ENCODE measurements at regions not wholly inside any gene's neighbourhood (a gene's known extent, or its start where the extent isn't known, plus 50 kb on each side); places are given as distances from the start of the nearest gene placed in this dataset.
"Not testable (repeated sequence)": the region's sequence is repeated elsewhere in the genome, so short reads cannot be mapped to it uniquely, and the experiment has no call there.

GRCh38 chr7:93799750-93800357, 90.7 kb downstream of the TFPI2 start:
- no peaks in the 10 kb centered on the region for H3K4me1 ChIP-seq (ENCODE audit: insufficient read depth, low read length)
- TF ChIP-seq KLF15 (CRISPR knock-in tag; IDR thresholded peaks at IDR 0.05; ENCODE audit: borderline replicate concordance), result no peak
- peak; percentile 23; the same call in 1 of the 2 replicates for TF ChIP-seq CTCF (CRISPR knock-in tag; IDR thresholded peaks at IDR 0.05)
- peak; percentile 44 for TF ChIP-seq STAG1 (CRISPR knock-in tag; IDR thresholded peaks at IDR 0.05)
- no peaks in the 10 kb centered on the region for H3K36me3 ChIP-seq (replicated peaks in 1 of 2; ENCODE audit: control insufficient read depth in 1 of 2, insufficient read depth in 2 of 2, low read length in 2 of 2)
- H3K79me2 ChIP-seq (ENCODE audit: insufficient read depth, low read length), result no peaks in the 10 kb centered on the region
- H3K4me2 ChIP-seq (ENCODE audit: low read depth, low read length), result no peak overlapping the region
- H3K27ac ChIP-seq (ENCODE audit: extremely low read length, insufficient read depth, low read length), result no peak overlapping the region
- no peak for DNase-seq (ENCODE audit: low spot score)
- H3K27me3 ChIP-seq (ENCODE audit: control insufficient read depth in 1 of 2, insufficient read depth in 2 of 2, low read length in 2 of 2), result no peaks in the 10 kb centered on the region
- no peak for ATAC-seq
- ChIA-PET CTCF (ENCODE audit: low intra/inter-chr PET ratio, low total read pairs) (interaction anchor here (1.8 kb wide), 1 partner anchor 288 kb away, joined by 9 read pairs; no protein-coding TSS in a partner anchor), POLR2A (no interaction called here)
- intact Hi-C loops (cut with micrococcal nuclease; ENCODE audit: unreplicated experiment) (loop anchor here (1.0 kb wide), 1 partner anchor 287 kb away; no protein-coding TSS in a partner anchor), in situ Hi-C loops (cut with HindIII; ENCODE audit: extremely low pct_ligation_motif_present, low pct_unique_long_range_greater_than_20kb) (no loop called here)
- no peak overlapping the region for H3K4me3 ChIP-seq (replicated peaks in 1 of 3; ENCODE audit: insufficient read depth in 1 of 3, low read depth in 2 of 3, low read length in 3 of 3)
- H2AFZ ChIP-seq (ENCODE audit: low read length), result no peak overlapping the region
- no peak for FAIRE-seq
- no peaks in the 10 kb centered on the region for H4K20me1 ChIP-seq (ENCODE audit: insufficient read depth, low read length)
- 21% methylated on average over 5 of the region's 5 CpGs for WGBS (ENCODE audit: low lambda C conversion rate)
- BruUV-seq (replicated peaks), result no TSS peak
- H3K9me3 ChIP-seq (ENCODE audit: low read length), result no peaks in the 10 kb centered on the region
- H3K9ac ChIP-seq (ENCODE audit: insufficient read depth, low read depth, low read length), result no peak overlapping the region

GRCh38 chr7:93793084-93793697, 97.4 kb downstream of the TFPI2 start:
- FAIRE-seq; H3K9ac ChIP-seq (ENCODE audit: insufficient read depth, low read depth, low read length); H3K4me2 ChIP-seq (ENCODE audit: low read depth, low read length); H3K36me3 ChIP-seq (replicated peaks in 1 of 2; ENCODE audit: control insufficient read depth in 1 of 2, insufficient read depth in 2 of 2, low read length in 2 of 2); intact Hi-C loops (cut with micrococcal nuclease; ENCODE audit: unreplicated experiment); CTCF ChIA-PET (ENCODE audit: low intra/inter-chr PET ratio, low total read pairs); POLR2A ChIA-PET; BruUV-seq (replicated peaks); H3K27ac ChIP-seq (ENCODE audit: extremely low read length, insufficient read depth, low read length); H3K4me1 ChIP-seq (ENCODE audit: insufficient read depth, low read length); H4K20me1 ChIP-seq (ENCODE audit: insufficient read depth, low read length); H3K4me3 ChIP-seq (replicated peaks in 1 of 3; ENCODE audit: insufficient read depth in 1 of 3, low read depth in 2 of 3, low read length in 3 of 3); H2AFZ ChIP-seq (ENCODE audit: low read length); H3K27me3 ChIP-seq (ENCODE audit: control insufficient read depth in 1 of 2, insufficient read depth in 2 of 2, low read length in 2 of 2); in situ Hi-C loops (cut with HindIII; ENCODE audit: extremely low pct_ligation_motif_present, low pct_unique_long_range_greater_than_20kb); H3K79me2 ChIP-seq (ENCODE audit: insufficient read depth, low read length); ATAC-seq; H3K9me3 ChIP-seq (ENCODE audit: low read length); DNase-seq (ENCODE audit: low spot score): not testable (repeated sequence)
- 95% methylated on average over 3 of the region's 33 CpGs for WGBS (ENCODE audit: low lambda C conversion rate)

Data from HepG2 (cell line).